PC-3 (cell line): ENCODE measurements at regions not wholly inside any gene's neighbourhood (a gene's known extent, or its start where the extent isn't known, plus 50 kb on each side); places are given as distances from the start of the nearest gene placed in this dataset.

Experiments
- ATAC-seq: fragments of 200-7000 bp; cut with Tn5 transposase; 2 replicates; pipeline ENCODE4 v1.9.1; 2020; ENCODE audit warnings: mild to moderate bottlenecking, moderate library complexity
- BruUV-seq: library from RNA; stranded (reverse); fragments of 400-500 nt; replicated peaks from 2 replicates; lab custom pipeline; 2021; lab: Mats Ljungman, UMichigan
- CTCF ChIA-PET: fragments of 300-600 bp; sonication (Branson Sonifier 250); formaldehyde crosslinking; loops from one replicate; lab custom pipeline; 2022; ENCODE audit warnings: antibody characterized with exemption; lab: Charles Lee
- POLR2A ChIA-PET: fragments of 300-600 bp; sonication (Branson Sonifier 250); formaldehyde crosslinking; loops from one replicate; lab custom pipeline; 2022; ENCODE audit warnings: antibody characterized with exemption; ENCODE audit not compliant: unreplicated experiment; lab: Charles Lee
- DNase-seq: peaks from one replicate; pipeline ENCODE4 v3.0.0-alpha.2; 2015
- H2AFZ ChIP-seq: fragments of 300-600 bp; sonication (generic); 2 replicates; pipeline ENCODE4 v1.6.0; 2016; ENCODE audit warnings: antibody characterized with exemption, low read length
- H3F3A ChIP-seq: fragments of 300-600 bp; sonication (generic); one replicate; pipeline ENCODE4 v1.6.0; 2017; ENCODE audit warnings: antibody characterized with exemption, low read length, control low read depth, mild to moderate bottlenecking; ENCODE audit not compliant: unreplicated experiment
- H3K27ac ChIP-seq: fragments of 300-600 bp; sonication (generic); 2 replicates; pipeline ENCODE4 v1.5.1; 2016; ENCODE audit warnings: mild to moderate bottlenecking, low read length
- H3K27me3 ChIP-seq: fragments of 300-600 bp; sonication (generic); 2 replicates; pipeline ENCODE4 v1.6.1; 2016; ENCODE audit warnings: low read length, mixed read lengths
- H3K36me3 ChIP-seq: fragments of 300-600 bp; sonication (generic); 2 replicates; pipeline ENCODE4 v1.6.1; 2016; ENCODE audit warnings: low read depth, mixed run types, low read length, mixed read lengths
- H3K4me1 ChIP-seq: fragments of 300-600 bp; sonication (generic); 2 replicates; pipeline ENCODE4 v1.5.1; 2016; ENCODE audit warnings: low read length; ENCODE audit not compliant: insufficient read depth
- H3K4me2 ChIP-seq: fragments of 300-600 bp; sonication (generic); 2 replicates; pipeline ENCODE4 v1.6.0; 2016; ENCODE audit warnings: low read length
- H3K4me3 ChIP-seq: fragments of 300-600 bp; sonication (generic); 2 replicates; pipeline ENCODE4 v1.5.1; 2016; ENCODE audit warnings: mild to moderate bottlenecking, low read length, mixed read lengths
- H3K79me2 ChIP-seq: fragments of 300-600 bp; sonication (generic); 2 replicates; pipeline ENCODE4 v1.6.1; 2017; ENCODE audit warnings: low read length, mixed read lengths
- H3K9ac ChIP-seq: fragments of 300-600 bp; sonication (generic); 2 replicates; pipeline ENCODE4 v1.6.0; 2016; ENCODE audit warnings: mild to moderate bottlenecking, low read length
- H3K9me2 ChIP-seq: fragments of 300-600 bp; sonication (generic); replicated peaks from 2 replicates; pipeline ENCODE4 v1.6.1; 2016; ENCODE audit warnings: mixed run types, low read length, mixed read lengths
- H3K9me3 ChIP-seq: fragments of 300-600 bp; sonication (generic); 2 replicates; pipeline ENCODE4 v1.6.1; 2016; ENCODE audit warnings: low read length, mixed read lengths
- H4K20me1 ChIP-seq: fragments of 300-600 bp; sonication (generic); 2 replicates; pipeline ENCODE4 v1.6.1; 2016; ENCODE audit warnings: low read length, mixed read lengths
- EZH2 ChIP-seq: fragments of 300-600 bp; sonication (generic); IDR thresholded peaks from one replicate; pipeline ENCODE4 v1.6.1; 2017; ENCODE audit warnings: antibody characterized with exemption, mild to moderate bottlenecking, low read length; ENCODE audit not compliant: unreplicated experiment
- EZH2phosphoT487 ChIP-seq: fragments of 300-600 bp; sonication (generic); IDR thresholded peaks from 2 replicates; pipeline ENCODE4 v1.6.1; 2018; ENCODE audit warnings: mild to moderate bottlenecking, antibody characterized with exemption, low read length, borderline replicate concordance
- intact Hi-C: fragments of 100-400 bp; cut with micrococcal nuclease; formaldehyde crosslinking; loops from 2 replicates; pipeline ENCODE4 v1.9.0; 2023
- TF ChIP-seq, protein P1 (sequence below): fragments of 300-600 bp; sonication (generic); conservative IDR thresholded peaks from 2 replicates; pipeline ENCODE4 v1.5.1; 2017; ENCODE audit warnings: antibody characterized with exemption, low read depth, mild to moderate bottlenecking, low read length

GRCh38 chr4:183390374-183390773 is 54.1 kb upstream of the CDKN2AIP start:
- no peaks in the 10 kb centered on the region for H3F3A ChIP-seq
- H4K20me1 ChIP-seq, result no peaks in the 10 kb centered on the region
- DNase-seq (no peak), ATAC-seq (no peak)
- no peaks in the 10 kb centered on the region for H3K4me1 ChIP-seq
- no peak overlapping the region for H3K4me2 ChIP-seq
- no peak overlapping the region for H2AFZ ChIP-seq
- no TSS peak for BruUV-seq
- TF ChIP-seq, protein P1, sequence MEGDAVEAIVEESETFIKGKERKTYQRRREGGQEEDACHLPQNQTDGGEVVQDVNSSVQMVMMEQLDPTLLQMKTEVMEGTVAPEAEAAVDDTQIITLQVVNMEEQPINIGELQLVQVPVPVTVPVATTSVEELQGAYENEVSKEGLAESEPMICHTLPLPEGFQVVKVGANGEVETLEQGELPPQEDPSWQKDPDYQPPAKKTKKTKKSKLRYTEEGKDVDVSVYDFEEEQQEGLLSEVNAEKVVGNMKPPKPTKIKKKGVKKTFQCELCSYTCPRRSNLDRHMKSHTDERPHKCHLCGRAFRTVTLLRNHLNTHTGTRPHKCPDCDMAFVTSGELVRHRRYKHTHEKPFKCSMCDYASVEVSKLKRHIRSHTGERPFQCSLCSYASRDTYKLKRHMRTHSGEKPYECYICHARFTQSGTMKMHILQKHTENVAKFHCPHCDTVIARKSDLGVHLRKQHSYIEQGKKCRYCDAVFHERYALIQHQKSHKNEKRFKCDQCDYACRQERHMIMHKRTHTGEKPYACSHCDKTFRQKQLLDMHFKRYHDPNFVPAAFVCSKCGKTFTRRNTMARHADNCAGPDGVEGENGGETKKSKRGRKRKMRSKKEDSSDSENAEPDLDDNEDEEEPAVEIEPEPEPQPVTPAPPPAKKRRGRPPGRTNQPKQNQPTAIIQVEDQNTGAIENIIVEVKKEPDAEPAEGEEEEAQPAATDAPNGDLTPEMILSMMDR, result no peak
- TF ChIP-seq EZH2phosphoT487, result no peak
- TF ChIP-seq EZH2, result no peak
- H3K27me3 ChIP-seq, result no peaks in the 10 kb centered on the region
- no peak overlapping the region for H3K4me3 ChIP-seq
- ChIA-PET CTCF (no interaction called here), POLR2A (no interaction called here)
- no peak overlapping the region for H3K9ac ChIP-seq
- H3K27ac ChIP-seq, result no peak overlapping the region
- no peaks in the 10 kb centered on the region for H3K9me2 ChIP-seq
- H3K79me2 ChIP-seq, result no peaks in the 10 kb centered on the region
- no peaks in the 10 kb centered on the region for H3K36me3 ChIP-seq
- intact Hi-C loops, result no loop called here
- H3K9me3 ChIP-seq, result no peaks in the 10 kb centered on the region

GRCh38 chr4:183391204-183391603 is 53.2 kb upstream of the CDKN2AIP start:
- no peak for DNase-seq
- H4K20me1 ChIP-seq, result no peaks in the 10 kb centered on the region
- intact Hi-C loops, result no loop called here
- H2AFZ ChIP-seq, result no peak overlapping the region
- H3K4me3 ChIP-seq, result no peak overlapping the region
- H3K36me3 ChIP-seq, result no peaks in the 10 kb centered on the region
- H3K9ac ChIP-seq, result no peak overlapping the region
- H3K79me2 ChIP-seq, result no peaks in the 10 kb centered on the region
- ChIA-PET CTCF (no interaction called here), POLR2A (no interaction called here)
- H3F3A ChIP-seq, result no peaks in the 10 kb centered on the region
- no peaks in the 10 kb centered on the region for H3K9me2 ChIP-seq
- no peaks in the 10 kb centered on the region for H3K27me3 ChIP-seq
- no peak overlapping the region for H3K4me2 ChIP-seq
- no peaks in the 10 kb centered on the region for H3K9me3 ChIP-seq
- no peaks in the 10 kb centered on the region for H3K4me1 ChIP-seq
- TF ChIP-seq, protein P1, result no peak
- TF ChIP-seq EZH2 (no peak), EZH2phosphoT487 (no peak)
- ATAC-seq, result no peak
- no TSS peak for BruUV-seq
- no peak overlapping the region for H3K27ac ChIP-seq

DNA sequence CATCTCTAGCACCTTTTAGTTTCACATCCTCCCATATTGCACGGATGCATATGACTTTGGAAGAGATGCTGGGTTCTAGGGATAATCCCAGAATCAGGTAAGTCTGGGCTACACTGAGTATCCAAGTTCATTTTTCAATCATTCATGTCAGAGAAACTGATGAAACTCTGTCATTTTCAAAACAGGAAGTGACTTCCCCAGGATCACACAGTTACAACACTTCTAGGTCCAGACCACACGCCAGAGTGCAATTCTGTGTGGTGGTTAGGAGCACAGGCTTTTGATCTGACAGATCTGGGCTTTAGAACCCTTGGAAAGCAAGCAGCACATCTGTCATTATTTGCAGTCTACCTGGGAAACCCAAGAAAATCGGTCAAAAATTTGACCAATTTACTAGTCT is 52.1 kb upstream of the CDKN2AIP start:
- no peak overlapping the region for H2AFZ ChIP-seq
- ChIA-PET POLR2A (no interaction called here), CTCF (no interaction called here)
- H3K9me3 ChIP-seq, result no peaks in the 10 kb centered on the region
- ATAC-seq (no peak), DNase-seq (no peak)
- no peaks in the 10 kb centered on the region for H3K27me3 ChIP-seq
- no peaks in the 10 kb centered on the region for H3K36me3 ChIP-seq
- no peaks in the 10 kb centered on the region for H4K20me1 ChIP-seq
- H3F3A ChIP-seq, result no peaks in the 10 kb centered on the region
- intact Hi-C loops, result no loop called here
- BruUV-seq, result no TSS peak
- no peak overlapping the region for H3K4me2 ChIP-seq
- H3K4me3 ChIP-seq, result no peak overlapping the region
- H3K9ac ChIP-seq, result no peak overlapping the region
- H3K9me2 ChIP-seq, result no peaks in the 10 kb centered on the region
- TF ChIP-seq EZH2, result no peak
- no peak for TF ChIP-seq EZH2phosphoT487
- TF ChIP-seq, protein P1, result no peak
- no peaks in the 10 kb centered on the region for H3K4me1 ChIP-seq
- no peak overlapping the region for H3K27ac ChIP-seq
- no peaks in the 10 kb centered on the region for H3K79me2 ChIP-seq
